ENCODE measurements at regions not wholly inside any gene's neighbourhood (a gene's known extent, or its start where the extent isn't known, plus 50 kb on each side); places are given as distances from the start of the nearest gene placed in this dataset.

DNA sequence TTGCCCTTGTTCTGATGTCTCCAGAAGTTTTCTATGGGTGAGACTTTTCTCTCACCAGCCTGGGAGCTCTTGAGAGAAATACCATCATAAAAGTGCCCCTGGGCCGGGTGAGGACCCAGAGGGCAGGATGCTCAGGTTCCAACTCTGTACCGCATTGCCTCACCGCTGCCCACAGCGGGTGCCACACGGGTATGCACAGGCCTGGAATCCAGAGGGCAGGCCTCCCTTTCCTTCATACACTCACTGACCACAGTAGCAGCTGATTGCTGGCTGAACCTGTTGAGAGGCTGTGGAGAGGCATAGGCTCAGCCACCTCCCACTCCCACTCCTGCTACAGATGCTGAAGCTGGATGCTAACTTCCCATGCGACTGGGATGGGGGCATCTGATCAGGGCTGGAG, 293.8 kb downstream of the CYP26B1 start:
- peaks cover 0 to 5% of the 10 kb centered on the region in 2 experiments; a peak in 1 of 5 replicates for H3K4me1 ChIP-seq (replicated peaks in 1 of 2; ENCODE audit: control insufficient read depth in 2 of 2, insufficient read depth in 2 of 2, low read length in 2 of 2)
- ChIA-PET POLR2A (interaction anchor here (0.5 to 0.6 kb wide), 3 partner anchors 44 to 437 kb away, joined by 3 read pairs; no protein-coding TSS in a partner anchor), CTCF (ENCODE audit: low intra/inter-chr PET ratio) (no interaction called here)
- H2AFZ ChIP-seq (ENCODE audit: low read depth, low read length): no peak overlapping the region
- 0 out of 2 replicates have a peak, but pooled peaks cover 5% of the 10 kb centered on the region for H4K20me1 ChIP-seq (replicated peaks; ENCODE audit: control insufficient read depth, insufficient read depth, low read length)
- FAIRE-seq: no peak
- intact Hi-C loops (cut with micrococcal nuclease) (no loop called here), in situ Hi-C loops (cut with MboI) (no loop called here)
- H3K27me3 ChIP-seq (ENCODE audit: control insufficient read depth in 2 of 2, insufficient read depth in 2 of 2, low read length in 2 of 2): peaks cover 10 to 39% of the 10 kb centered on the region in 2 experiments; a peak in 3 of 5 replicates
- no peaks in the 10 kb centered on the region for H3K9me1 ChIP-seq (ENCODE audit: control insufficient read depth, insufficient read depth, low read length)
- no peak overlapping the region for H3K9ac ChIP-seq (ENCODE audit: insufficient read depth in 1 of 2, low read depth in 2 of 2, low read length in 2 of 2)
- no peak overlapping the region for H3K27ac ChIP-seq (ENCODE audit: extremely low read depth, low read depth, low read length)
- BruUV-seq (replicated peaks): no TSS peak
- no peaks in the 10 kb centered on the region for H3K79me2 ChIP-seq (ENCODE audit: control insufficient read depth, insufficient read depth, low read length)
- no peaks in the 10 kb centered on the region for H3K9me3 ChIP-seq (replicated peaks; ENCODE audit: control insufficient read depth, insufficient read depth, low read depth, low read length)
- H3K4me3 ChIP-seq: no peak overlapping the region
- no peak for DNase-seq (ENCODE audit: extremely low read depth in 1 of 4, low spot score in 3 of 4)
- H3K36me3 ChIP-seq (ENCODE audit: control insufficient read depth, insufficient read depth, low read length): no peaks in the 10 kb centered on the region
- H3K4me2 ChIP-seq (ENCODE audit: insufficient read depth, low read length): no peak overlapping the region
- 2% methylated on average over 5 of the region's 6 CpGs for WGBS (ENCODE audit: insufficient coverage, low coverage, missing lambda C conversion rate)
- no peak for ATAC-seq
- TF ChIP-seq SMARCA5 (IDR thresholded peaks at IDR 0.05) (no peak), CBX3 (IDR thresholded peaks at IDR 0.05; ENCODE audit: borderline replicate concordance in 1 of 2, low read length in 2 of 2) (no peak), MTA3 (IDR thresholded peaks at IDR 0.05; ENCODE audit: borderline replicate concordance) (no peak), KLF6 (CRISPR knock-in tag; IDR thresholded peaks at IDR 0.05; ENCODE audit: borderline replicate concordance) (no peak), EP400 (IDR thresholded peaks at IDR 0.05) (no peak), NFIC (IDR thresholded peaks at IDR 0.05) (no peak), CBX1 (IDR thresholded peaks at IDR 0.05; ENCODE audit: low read depth) (no peak), ZC3H11A (IDR thresholded peaks at IDR 0.05; ENCODE audit: low read depth, low read length) (no peak), ZNF133 (CRISPR knock-in tag; IDR thresholded peaks at IDR 0.05) (no peak), BRCA1 (IDR thresholded peaks at IDR 0.05) (no peak), BRCA1 (CRISPR knock-in tag; IDR thresholded peaks at IDR 0.05) (no peak)
- TF ChIP-seq, protein P1, sequence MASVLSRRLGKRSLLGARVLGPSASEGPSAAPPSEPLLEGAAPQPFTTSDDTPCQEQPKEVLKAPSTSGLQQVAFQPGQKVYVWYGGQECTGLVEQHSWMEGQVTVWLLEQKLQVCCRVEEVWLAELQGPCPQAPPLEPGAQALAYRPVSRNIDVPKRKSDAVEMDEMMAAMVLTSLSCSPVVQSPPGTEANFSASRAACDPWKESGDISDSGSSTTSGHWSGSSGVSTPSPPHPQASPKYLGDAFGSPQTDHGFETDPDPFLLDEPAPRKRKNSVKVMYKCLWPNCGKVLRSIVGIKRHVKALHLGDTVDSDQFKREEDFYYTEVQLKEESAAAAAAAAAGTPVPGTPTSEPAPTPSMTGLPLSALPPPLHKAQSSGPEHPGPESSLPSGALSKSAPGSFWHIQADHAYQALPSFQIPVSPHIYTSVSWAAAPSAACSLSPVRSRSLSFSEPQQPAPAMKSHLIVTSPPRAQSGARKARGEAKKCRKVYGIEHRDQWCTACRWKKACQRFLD (CRISPR knock-in tag; IDR thresholded peaks at IDR 0.05): no peak
- TF ChIP-seq, protein P2, sequence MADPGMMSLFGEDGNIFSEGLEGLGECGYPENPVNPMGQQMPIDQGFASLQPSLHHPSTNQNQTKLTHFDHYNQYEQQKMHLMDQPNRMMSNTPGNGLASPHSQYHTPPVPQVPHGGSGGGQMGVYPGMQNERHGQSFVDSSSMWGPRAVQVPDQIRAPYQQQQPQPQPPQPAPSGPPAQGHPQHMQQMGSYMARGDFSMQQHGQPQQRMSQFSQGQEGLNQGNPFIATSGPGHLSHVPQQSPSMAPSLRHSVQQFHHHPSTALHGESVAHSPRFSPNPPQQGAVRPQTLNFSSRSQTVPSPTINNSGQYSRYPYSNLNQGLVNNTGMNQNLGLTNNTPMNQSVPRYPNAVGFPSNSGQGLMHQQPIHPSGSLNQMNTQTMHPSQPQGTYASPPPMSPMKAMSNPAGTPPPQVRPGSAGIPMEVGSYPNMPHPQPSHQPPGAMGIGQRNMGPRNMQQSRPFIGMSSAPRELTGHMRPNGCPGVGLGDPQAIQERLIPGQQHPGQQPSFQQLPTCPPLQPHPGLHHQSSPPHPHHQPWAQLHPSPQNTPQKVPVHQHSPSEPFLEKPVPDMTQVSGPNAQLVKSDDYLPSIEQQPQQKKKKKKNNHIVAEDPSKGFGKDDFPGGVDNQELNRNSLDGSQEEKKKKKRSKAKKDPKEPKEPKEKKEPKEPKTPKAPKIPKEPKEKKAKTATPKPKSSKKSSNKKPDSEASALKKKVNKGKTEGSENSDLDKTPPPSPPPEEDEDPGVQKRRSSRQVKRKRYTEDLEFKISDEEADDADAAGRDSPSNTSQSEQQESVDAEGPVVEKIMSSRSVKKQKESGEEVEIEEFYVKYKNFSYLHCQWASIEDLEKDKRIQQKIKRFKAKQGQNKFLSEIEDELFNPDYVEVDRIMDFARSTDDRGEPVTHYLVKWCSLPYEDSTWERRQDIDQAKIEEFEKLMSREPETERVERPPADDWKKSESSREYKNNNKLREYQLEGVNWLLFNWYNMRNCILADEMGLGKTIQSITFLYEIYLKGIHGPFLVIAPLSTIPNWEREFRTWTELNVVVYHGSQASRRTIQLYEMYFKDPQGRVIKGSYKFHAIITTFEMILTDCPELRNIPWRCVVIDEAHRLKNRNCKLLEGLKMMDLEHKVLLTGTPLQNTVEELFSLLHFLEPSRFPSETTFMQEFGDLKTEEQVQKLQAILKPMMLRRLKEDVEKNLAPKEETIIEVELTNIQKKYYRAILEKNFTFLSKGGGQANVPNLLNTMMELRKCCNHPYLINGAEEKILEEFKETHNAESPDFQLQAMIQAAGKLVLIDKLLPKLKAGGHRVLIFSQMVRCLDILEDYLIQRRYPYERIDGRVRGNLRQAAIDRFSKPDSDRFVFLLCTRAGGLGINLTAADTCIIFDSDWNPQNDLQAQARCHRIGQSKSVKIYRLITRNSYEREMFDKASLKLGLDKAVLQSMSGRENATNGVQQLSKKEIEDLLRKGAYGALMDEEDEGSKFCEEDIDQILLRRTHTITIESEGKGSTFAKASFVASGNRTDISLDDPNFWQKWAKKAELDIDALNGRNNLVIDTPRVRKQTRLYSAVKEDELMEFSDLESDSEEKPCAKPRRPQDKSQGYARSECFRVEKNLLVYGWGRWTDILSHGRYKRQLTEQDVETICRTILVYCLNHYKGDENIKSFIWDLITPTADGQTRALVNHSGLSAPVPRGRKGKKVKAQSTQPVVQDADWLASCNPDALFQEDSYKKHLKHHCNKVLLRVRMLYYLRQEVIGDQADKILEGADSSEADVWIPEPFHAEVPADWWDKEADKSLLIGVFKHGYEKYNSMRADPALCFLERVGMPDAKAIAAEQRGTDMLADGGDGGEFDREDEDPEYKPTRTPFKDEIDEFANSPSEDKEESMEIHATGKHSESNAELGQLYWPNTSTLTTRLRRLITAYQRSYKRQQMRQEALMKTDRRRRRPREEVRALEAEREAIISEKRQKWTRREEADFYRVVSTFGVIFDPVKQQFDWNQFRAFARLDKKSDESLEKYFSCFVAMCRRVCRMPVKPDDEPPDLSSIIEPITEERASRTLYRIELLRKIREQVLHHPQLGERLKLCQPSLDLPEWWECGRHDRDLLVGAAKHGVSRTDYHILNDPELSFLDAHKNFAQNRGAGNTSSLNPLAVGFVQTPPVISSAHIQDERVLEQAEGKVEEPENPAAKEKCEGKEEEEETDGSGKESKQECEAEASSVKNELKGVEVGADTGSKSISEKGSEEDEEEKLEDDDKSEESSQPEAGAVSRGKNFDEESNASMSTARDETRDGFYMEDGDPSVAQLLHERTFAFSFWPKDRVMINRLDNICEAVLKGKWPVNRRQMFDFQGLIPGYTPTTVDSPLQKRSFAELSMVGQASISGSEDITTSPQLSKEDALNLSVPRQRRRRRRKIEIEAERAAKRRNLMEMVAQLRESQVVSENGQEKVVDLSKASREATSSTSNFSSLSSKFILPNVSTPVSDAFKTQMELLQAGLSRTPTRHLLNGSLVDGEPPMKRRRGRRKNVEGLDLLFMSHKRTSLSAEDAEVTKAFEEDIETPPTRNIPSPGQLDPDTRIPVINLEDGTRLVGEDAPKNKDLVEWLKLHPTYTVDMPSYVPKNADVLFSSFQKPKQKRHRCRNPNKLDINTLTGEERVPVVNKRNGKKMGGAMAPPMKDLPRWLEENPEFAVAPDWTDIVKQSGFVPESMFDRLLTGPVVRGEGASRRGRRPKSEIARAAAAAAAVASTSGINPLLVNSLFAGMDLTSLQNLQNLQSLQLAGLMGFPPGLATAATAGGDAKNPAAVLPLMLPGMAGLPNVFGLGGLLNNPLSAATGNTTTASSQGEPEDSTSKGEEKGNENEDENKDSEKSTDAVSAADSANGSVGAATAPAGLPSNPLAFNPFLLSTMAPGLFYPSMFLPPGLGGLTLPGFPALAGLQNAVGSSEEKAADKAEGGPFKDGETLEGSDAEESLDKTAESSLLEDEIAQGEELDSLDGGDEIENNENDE (IDR thresholded peaks at IDR 0.05; ENCODE audit: low read depth, low read length): no peak

All from K562 (cell line).